HL-60/S4 (cell line): ENCODE measurements at regions not wholly inside any gene's neighbourhood (a gene's known extent, or its start where the extent isn't known, plus 50 kb on each side); places are given as distances from the start of the nearest gene placed in this dataset.

Experiments
- in situ Hi-C: fragments of 300-500 bp; cut with MboI; formaldehyde crosslinking; loops from 2 replicates; pipeline ENCODE4 v1.14.3; 2022; ENCODE audit warnings: low sequenced_read_pairs

- in situ Hi-C loops: loop anchor here (25.0 kb wide), 1 partner anchor 569 kb away; no protein-coding TSS in a partner anchor
These were observed 420.6 kb downstream of the ZNF536 start for GRCh38 chr19:30792561-30793505.

DNA sequence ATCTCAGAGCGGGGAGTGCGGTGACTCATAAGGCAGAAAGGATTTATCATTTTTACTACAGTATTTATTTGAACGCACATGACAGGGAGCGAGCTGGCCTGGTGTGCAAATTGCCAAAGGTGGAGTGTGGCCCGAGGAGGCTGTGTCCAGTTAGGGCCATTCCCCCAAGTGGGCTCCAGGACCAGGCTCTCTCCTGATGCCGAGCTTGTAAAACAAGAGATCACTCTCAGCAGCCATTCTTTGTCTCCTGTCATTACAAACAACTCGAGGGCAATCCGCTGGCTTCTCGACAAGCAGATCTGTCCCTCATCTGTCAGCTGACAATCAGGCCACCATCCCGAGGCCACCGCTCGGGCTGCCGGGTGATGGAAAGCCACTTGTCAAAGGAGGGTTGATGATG, 418.9 kb downstream of the ZNF536 start:
- in situ Hi-C loops: loop anchor here (25.0 kb wide), 1 partner anchor 571 kb away; no protein-coding TSS in a partner anchor

GRCh38 chr19:30790056-30790680, 418.0 kb downstream of the ZNF536 start:
- in situ Hi-C loops: loop anchor here (25.0 kb wide), 1 partner anchor 572 kb away; no protein-coding TSS in a partner anchor

DNA sequence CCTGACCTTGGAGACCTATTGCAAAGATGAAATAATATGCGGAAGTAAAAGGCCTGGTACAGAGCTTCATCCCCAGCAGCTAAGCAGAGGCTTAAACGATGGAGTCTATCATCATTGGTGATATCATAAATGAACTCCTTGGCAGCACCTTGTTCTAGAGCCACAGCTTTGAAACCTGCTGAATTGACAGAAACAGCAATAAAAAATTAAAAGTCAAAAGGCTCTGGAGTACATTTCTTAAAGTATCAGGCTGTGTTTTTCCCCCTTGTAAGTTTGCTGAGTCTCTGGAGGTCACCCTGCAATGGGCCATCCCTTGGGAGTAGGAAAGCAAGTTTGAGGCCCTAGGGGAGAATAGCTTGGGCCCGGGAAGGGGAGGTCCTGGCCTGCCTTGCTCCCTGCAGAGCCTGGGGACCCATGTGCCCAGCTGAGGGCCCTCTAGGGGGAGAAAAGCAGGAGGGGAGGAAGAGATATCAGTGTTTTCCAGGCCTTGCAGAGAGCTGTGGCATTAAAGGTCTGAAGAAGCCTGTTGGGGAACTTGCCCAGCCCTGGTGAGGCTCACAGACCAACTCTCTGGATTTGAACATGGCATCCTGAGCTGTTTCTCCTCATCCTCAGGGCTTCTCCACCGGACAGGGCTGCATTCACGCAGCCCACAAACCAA, 416.1 kb downstream of the ZNF536 start:
- in situ Hi-C loops: loop anchor here (25.0 kb wide), 1 partner anchor 574 kb away; no protein-coding TSS in a partner anchor

- in situ Hi-C loops: loop anchor here (25.0 kb wide), 1 partner anchor 577 kb away; no protein-coding TSS in a partner anchor
These were observed 413.4 kb downstream of the ZNF536 start for GRCh38 chr19:30785458-30786137.

GRCh38 chr19:30784850-30785457, 412.8 kb downstream of the ZNF536 start:
- in situ Hi-C loops: loop anchor here (25.0 kb wide), 1 partner anchor 577 kb away; no protein-coding TSS in a partner anchor

DNA sequence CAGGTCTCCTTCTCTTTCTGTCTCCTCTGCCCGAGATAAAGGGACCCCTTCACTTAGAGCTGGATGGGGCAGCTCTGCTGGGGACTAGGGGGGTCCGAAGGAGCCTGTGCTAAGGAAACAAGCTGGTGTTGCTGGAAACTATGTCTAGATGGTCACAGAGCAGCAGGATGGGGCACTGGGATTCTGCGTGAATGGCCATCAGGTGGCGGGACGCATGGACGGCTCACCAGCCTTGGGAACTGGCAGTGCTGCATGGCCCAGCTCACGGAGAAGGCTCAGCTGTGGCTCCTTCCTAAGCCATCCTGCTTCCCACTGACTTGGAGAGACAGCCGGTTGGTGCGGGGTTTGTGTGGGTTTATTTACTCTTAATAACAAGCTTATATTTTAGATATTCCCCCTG, 411.8 kb downstream of the ZNF536 start:
- in situ Hi-C loops: loop anchor here (25.0 kb wide), 1 partner anchor 578 kb away; no protein-coding TSS in a partner anchor

- in situ Hi-C loops: loop anchor here (25.0 kb wide), 1 partner anchor 579 kb away; no protein-coding TSS in a partner anchor
These were observed 411.0 kb downstream of the ZNF536 start for GRCh38 chr19:30783212-30783611.

DNA sequence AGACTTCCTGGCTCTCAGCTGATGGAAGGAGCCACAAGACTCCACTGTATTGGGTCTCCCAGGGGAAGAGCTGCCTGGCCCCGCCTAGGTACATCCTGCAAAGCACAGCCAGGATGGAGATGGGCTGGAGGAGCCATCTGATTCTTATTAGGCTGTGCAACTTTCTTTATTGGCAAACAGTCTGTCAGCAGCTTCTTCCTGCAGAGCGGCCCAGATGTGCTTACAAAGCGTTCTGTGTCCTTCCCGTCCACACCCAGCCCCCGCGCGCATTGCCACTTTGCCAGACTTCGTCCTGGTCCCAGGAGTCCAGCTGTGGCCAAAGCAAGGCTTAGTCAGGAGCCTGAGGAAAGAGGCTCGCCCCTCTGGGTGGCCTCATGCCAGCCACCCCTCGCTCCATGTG, 409.3 kb downstream of the ZNF536 start:
- in situ Hi-C loops: loop anchor here (25.0 kb wide), 1 partner anchor 581 kb away; no protein-coding TSS in a partner anchor

DNA sequence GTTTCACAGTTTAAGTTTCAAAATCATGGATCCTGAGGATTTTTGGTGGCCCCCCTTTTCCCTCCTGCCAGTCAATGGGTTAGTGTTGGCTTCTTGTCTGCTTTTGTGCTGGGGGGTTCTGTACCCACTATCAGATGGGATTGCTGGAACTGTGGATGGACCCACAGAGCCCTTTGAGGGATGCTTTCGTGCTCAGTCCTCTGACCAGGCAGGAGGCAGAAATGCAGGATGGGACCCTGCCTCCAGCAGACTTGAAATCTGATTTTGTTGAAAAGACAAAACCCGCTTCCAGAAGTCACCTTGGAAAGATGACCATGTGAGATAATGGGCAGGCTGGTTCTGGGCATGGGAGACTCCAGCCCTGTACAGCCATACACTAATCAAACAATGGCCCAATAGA, 408.9 kb downstream of the ZNF536 start:
- in situ Hi-C loops: loop anchor here (25.0 kb wide), 1 partner anchor 581 kb away; no protein-coding TSS in a partner anchor

DNA sequence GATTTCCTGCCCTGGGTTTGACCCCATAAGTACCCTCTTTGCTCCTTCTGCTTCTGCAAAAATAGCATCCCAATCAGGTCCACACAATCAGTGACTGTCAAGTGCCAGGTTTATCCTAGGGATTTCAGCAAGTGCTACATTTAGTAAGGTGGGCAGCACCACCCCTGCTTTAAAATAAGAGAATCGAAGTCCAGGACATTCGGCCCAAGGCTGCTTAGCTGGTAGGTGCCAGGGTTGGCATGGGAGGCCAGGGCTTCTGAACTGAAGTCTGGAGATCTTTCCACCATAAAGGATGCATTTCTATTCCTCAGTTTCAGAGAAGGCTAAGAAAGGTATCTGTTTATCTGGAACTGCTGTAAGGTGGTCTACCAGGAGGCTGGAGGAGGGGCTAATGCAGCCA, 408.3 kb downstream of the ZNF536 start:
- in situ Hi-C loops: loop anchor here (25.0 kb wide), 1 partner anchor 582 kb away; no protein-coding TSS in a partner anchor

DNA sequence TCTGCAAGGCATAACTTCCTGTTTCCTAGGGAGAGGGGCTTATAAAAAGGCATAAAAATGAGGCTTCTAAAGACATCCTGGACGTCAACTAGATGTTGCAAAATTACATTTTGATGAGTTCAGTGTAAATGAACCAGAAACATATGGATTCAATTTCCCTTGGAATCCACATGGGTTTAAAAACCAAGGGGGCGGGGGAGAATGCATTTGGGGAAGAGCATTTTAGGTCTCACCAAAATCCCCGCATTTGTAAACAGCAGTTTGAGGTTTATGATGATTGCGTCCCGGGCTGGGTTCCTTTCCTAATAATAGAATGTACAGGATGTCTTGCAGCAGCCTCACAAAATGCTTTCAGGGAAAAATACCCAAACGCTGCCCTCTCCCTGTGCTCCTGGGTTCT, 407.8 kb downstream of the ZNF536 start:
- in situ Hi-C loops: loop anchor here (25.0 kb wide), 1 partner anchor 582 kb away; no protein-coding TSS in a partner anchor

GRCh38 chr19:30778961-30779715, 407.0 kb downstream of the ZNF536 start:
- in situ Hi-C loops: loop anchor here (25.0 kb wide), 1 partner anchor 583 kb away; no protein-coding TSS in a partner anchor

DNA sequence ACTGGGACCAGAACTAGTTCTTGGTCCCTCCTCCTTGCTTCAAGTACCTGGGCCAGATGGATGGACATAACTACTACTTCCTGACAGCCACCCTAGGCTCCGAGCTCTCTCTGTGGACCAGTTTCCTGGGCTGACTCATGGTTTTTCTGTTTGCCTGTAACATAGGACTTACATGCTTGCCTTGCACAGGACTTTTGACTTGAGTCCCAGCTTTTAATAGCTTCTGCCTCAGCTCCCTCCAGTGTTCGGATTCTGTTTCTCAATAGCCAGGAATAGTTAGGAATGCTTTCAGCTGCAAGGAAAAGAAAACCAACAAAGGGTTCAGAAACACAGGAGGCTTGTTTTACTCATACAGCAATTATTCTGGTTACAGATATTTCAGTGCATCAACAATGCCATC, 405.9 kb downstream of the ZNF536 start:
- in situ Hi-C loops: loop anchor here (25.0 kb wide), 1 partner anchor 584 kb away; no protein-coding TSS in a partner anchor

- in situ Hi-C loops: loop anchor here (25.0 kb wide), 1 partner anchor 586 kb away; no protein-coding TSS in a partner anchor
These were observed 403.8 kb downstream of the ZNF536 start for GRCh38 chr19:30775956-30776355.

DNA sequence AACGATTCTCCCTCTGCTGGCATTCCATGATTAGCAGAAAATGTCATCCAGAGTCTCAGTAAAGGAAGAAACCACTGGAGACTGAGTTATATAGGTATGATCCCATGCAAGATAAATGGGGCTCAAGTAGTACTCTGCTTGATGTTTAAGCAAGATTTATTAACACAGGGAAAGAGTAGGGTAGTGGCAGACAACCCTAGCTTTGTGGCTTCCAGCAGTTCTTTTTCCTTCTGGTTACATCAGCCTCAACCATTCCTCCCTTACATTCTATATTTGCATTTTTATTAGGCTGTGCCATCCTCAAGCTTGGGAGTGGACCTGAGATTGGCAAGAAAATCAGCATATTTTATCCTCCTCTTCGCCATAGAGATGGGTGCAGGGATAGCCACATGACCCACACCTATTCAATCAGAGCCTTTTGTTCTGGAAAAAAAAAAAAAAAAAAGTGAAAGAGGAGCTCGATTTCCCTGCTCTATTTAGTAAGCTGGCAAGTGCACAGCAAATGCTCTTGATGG, 402.1 kb downstream of the ZNF536 start:
- in situ Hi-C loops: no loop called here

GRCh38 chr19:30762651-30763050, 390.5 kb downstream of the ZNF536 start:
- in situ Hi-C loops: no loop called here

GRCh38 chr19:30760014-30760413, 387.8 kb downstream of the ZNF536 start:
- in situ Hi-C loops: no loop called here
